ENCODE measurements at regions not wholly inside any gene's neighbourhood (a gene's known extent, or its start where the extent isn't known, plus 50 kb on each side); places are given as distances from the start of the nearest gene placed in this dataset.
"Not testable (repeated sequence)": the region's sequence is repeated elsewhere in the genome, so short reads cannot be mapped to it uniquely, and the experiment has no call there.

DNA sequence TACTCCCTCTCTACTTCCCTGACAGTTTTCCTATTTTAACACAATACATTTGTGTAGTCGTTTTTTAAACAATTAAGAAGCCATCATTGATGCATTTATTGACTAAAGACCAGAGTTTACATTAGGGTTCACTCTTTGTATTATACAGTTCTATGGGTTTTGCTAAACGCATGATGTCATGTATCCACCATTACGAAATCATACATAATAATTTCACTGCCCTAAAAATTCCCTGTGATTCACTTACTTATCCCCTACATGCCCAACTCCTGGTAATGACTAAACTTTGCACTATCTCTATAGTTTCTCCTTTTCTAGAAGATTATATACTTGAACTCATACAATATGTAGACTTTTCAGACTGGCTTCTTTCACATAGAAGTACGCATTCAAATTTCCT is 1016.5 kb upstream of the FOXG1 start:
- H3K27ac ChIP-seq (ENCODE audit: low read depth, low read length) = no peak overlapping the region
- H3K36me3 ChIP-seq (ENCODE audit: control insufficient read depth, low read length) = no peaks in the 10 kb centered on the region
- TF ChIP-seq EZH2phosphoT487 (IDR thresholded peaks at IDR 0.05; ENCODE audit: borderline replicate concordance, low read length) = no peak
- no peaks in the 10 kb centered on the region for H3K9me3 ChIP-seq (ENCODE audit: control insufficient read depth, insufficient read depth, low read length)
- H3K4me3 ChIP-seq (ENCODE audit: low read length) = no peak overlapping the region
- no peaks in the 10 kb centered on the region for H3F3A ChIP-seq (ENCODE audit: control insufficient read depth, insufficient read depth)
- no peak overlapping the region for H3K4me2 ChIP-seq (ENCODE audit: low read length)
- no peaks in the 10 kb centered on the region for H4K20me1 ChIP-seq (ENCODE audit: control insufficient read depth, insufficient read depth, low read depth, low read length)
- H3K9me2 ChIP-seq (replicated peaks; ENCODE audit: control insufficient read depth, low read length) = no peaks in the 10 kb centered on the region
- H3K79me2 ChIP-seq (ENCODE audit: control insufficient read depth, low read length) = no peaks in the 10 kb centered on the region
- H3K27me3 ChIP-seq (ENCODE audit: control insufficient read depth, low read length) = no peaks in the 10 kb centered on the region
- no peaks in the 10 kb centered on the region for H3K4me1 ChIP-seq (ENCODE audit: control insufficient read depth, low read length)

DNA sequence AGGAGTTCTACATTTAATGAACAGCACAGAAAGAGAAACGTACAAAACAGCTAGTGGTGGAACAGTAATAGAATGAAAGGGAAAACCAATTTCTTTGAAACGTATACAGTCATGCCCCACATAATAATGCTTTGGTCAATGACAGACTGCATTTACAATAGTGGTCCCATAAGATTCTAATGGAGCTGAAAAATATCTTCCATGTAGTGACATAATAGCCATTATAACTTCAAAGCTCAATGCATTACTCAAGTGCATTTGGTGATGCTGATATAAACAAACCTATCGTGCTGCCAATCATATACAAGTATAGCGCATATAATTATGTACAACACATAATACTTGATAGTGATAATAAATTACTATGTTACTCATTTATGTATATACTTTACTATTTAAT is 1008.9 kb upstream of the FOXG1 start:
- not testable (repeated sequence) for H3K27ac ChIP-seq (ENCODE audit: low read depth, low read length); H3K36me3 ChIP-seq (ENCODE audit: control insufficient read depth, low read length); H3K4me3 ChIP-seq (ENCODE audit: low read length); H3K27me3 ChIP-seq (ENCODE audit: control insufficient read depth, low read length); H3K79me2 ChIP-seq (ENCODE audit: control insufficient read depth, low read length); H3F3A ChIP-seq (ENCODE audit: control insufficient read depth, insufficient read depth); H4K20me1 ChIP-seq (ENCODE audit: control insufficient read depth, insufficient read depth, low read depth, low read length); H3K4me1 ChIP-seq (ENCODE audit: control insufficient read depth, low read length); H3K4me2 ChIP-seq (ENCODE audit: low read length); H3K9me2 ChIP-seq (replicated peaks; ENCODE audit: control insufficient read depth, low read length); H3K9me3 ChIP-seq (ENCODE audit: control insufficient read depth, insufficient read depth, low read length)

- not testable (repeated sequence) for H3K79me2 ChIP-seq (ENCODE audit: control insufficient read depth, low read length); H3F3A ChIP-seq (ENCODE audit: control insufficient read depth, insufficient read depth); H3K27me3 ChIP-seq (ENCODE audit: control insufficient read depth, low read length); H3K4me1 ChIP-seq (ENCODE audit: control insufficient read depth, low read length); H3K4me3 ChIP-seq (ENCODE audit: low read length); H3K9me3 ChIP-seq (ENCODE audit: control insufficient read depth, insufficient read depth, low read length); H4K20me1 ChIP-seq (ENCODE audit: control insufficient read depth, insufficient read depth, low read depth, low read length); H3K9me2 ChIP-seq (replicated peaks; ENCODE audit: control insufficient read depth, low read length); H3K4me2 ChIP-seq (ENCODE audit: low read length); H3K27ac ChIP-seq (ENCODE audit: low read depth, low read length); H3K36me3 ChIP-seq (ENCODE audit: control insufficient read depth, low read length)
Observed at GRCh38 chr14:27760367-27760766, 1006.2 kb upstream of the FOXG1 start.

- H3K36me3 ChIP-seq (ENCODE audit: control insufficient read depth, low read length); H3K79me2 ChIP-seq (ENCODE audit: control insufficient read depth, low read length); H3K4me3 ChIP-seq (ENCODE audit: low read length); H3K27ac ChIP-seq (ENCODE audit: low read depth, low read length); H3K4me1 ChIP-seq (ENCODE audit: control insufficient read depth, low read length); H4K20me1 ChIP-seq (ENCODE audit: control insufficient read depth, insufficient read depth, low read depth, low read length); H3K27me3 ChIP-seq (ENCODE audit: control insufficient read depth, low read length); H3K9me2 ChIP-seq (replicated peaks; ENCODE audit: control insufficient read depth, low read length); H3K9me3 ChIP-seq (ENCODE audit: control insufficient read depth, insufficient read depth, low read length); H3K4me2 ChIP-seq (ENCODE audit: low read length); H3F3A ChIP-seq (ENCODE audit: control insufficient read depth, insufficient read depth): not testable (repeated sequence)
Observed at GRCh38 chr14:27799066-27800028, 967.2 kb upstream of the FOXG1 start.

- not testable (repeated sequence) for H3K9me3 ChIP-seq (ENCODE audit: control insufficient read depth, insufficient read depth, low read length); H3K27ac ChIP-seq (ENCODE audit: low read depth, low read length); H3K4me1 ChIP-seq (ENCODE audit: control insufficient read depth, low read length); H3K4me3 ChIP-seq (ENCODE audit: low read length); H3K9me2 ChIP-seq (replicated peaks; ENCODE audit: control insufficient read depth, low read length); H3K4me2 ChIP-seq (ENCODE audit: low read length); H3F3A ChIP-seq (ENCODE audit: control insufficient read depth, insufficient read depth); H3K27me3 ChIP-seq (ENCODE audit: control insufficient read depth, low read length); H3K36me3 ChIP-seq (ENCODE audit: control insufficient read depth, low read length); H4K20me1 ChIP-seq (ENCODE audit: control insufficient read depth, insufficient read depth, low read depth, low read length); H3K79me2 ChIP-seq (ENCODE audit: control insufficient read depth, low read length)
Observed at GRCh38 chr14:27817746-27818430, 948.7 kb upstream of the FOXG1 start.

GRCh38 chr14:27826149-27826548 is 940.4 kb upstream of the FOXG1 start:
- H3K36me3 ChIP-seq (ENCODE audit: control insufficient read depth, low read length); H3K4me2 ChIP-seq (ENCODE audit: low read length); H3K27me3 ChIP-seq (ENCODE audit: control insufficient read depth, low read length); H3K9me2 ChIP-seq (replicated peaks; ENCODE audit: control insufficient read depth, low read length); H3K4me3 ChIP-seq (ENCODE audit: low read length); H4K20me1 ChIP-seq (ENCODE audit: control insufficient read depth, insufficient read depth, low read depth, low read length); H3K79me2 ChIP-seq (ENCODE audit: control insufficient read depth, low read length); H3K9me3 ChIP-seq (ENCODE audit: control insufficient read depth, insufficient read depth, low read length); H3F3A ChIP-seq (ENCODE audit: control insufficient read depth, insufficient read depth); H3K27ac ChIP-seq (ENCODE audit: low read depth, low read length); H3K4me1 ChIP-seq (ENCODE audit: control insufficient read depth, low read length): not testable (repeated sequence)

DNA sequence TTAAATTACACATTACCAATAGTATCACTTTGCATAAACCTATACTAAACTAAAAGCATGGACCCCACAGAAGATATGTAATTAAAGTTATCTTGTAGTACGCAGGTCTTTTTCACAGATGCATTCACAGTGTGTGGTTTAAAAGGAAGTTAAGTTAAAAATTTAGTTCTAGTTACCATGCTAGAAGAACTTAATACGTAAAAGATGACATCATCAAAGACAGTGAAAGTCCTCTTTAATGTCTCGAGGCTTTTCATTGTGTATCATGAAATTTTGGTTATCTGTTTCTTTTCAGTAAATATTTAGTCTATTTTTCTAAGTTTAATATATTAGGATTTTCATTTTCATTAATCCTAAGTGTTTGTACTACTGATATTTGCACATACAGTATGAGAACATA is 934.6 kb upstream of the FOXG1 start:
- H3K36me3 ChIP-seq (ENCODE audit: control insufficient read depth, low read length); H3K27ac ChIP-seq (ENCODE audit: low read depth, low read length); H3K4me2 ChIP-seq (ENCODE audit: low read length); H3K4me3 ChIP-seq (ENCODE audit: low read length); H4K20me1 ChIP-seq (ENCODE audit: control insufficient read depth, insufficient read depth, low read depth, low read length); H3F3A ChIP-seq (ENCODE audit: control insufficient read depth, insufficient read depth); H3K4me1 ChIP-seq (ENCODE audit: control insufficient read depth, low read length); H3K27me3 ChIP-seq (ENCODE audit: control insufficient read depth, low read length); H3K79me2 ChIP-seq (ENCODE audit: control insufficient read depth, low read length); H3K9me3 ChIP-seq (ENCODE audit: control insufficient read depth, insufficient read depth, low read length); H3K9me2 ChIP-seq (replicated peaks; ENCODE audit: control insufficient read depth, low read length): not testable (repeated sequence)

- H3K27ac ChIP-seq (ENCODE audit: low read depth, low read length); H3K9me2 ChIP-seq (replicated peaks; ENCODE audit: control insufficient read depth, low read length); H3K4me2 ChIP-seq (ENCODE audit: low read length); H3K27me3 ChIP-seq (ENCODE audit: control insufficient read depth, low read length); H3K4me1 ChIP-seq (ENCODE audit: control insufficient read depth, low read length); H3K9me3 ChIP-seq (ENCODE audit: control insufficient read depth, insufficient read depth, low read length); H3K4me3 ChIP-seq (ENCODE audit: low read length); H3F3A ChIP-seq (ENCODE audit: control insufficient read depth, insufficient read depth); H3K36me3 ChIP-seq (ENCODE audit: control insufficient read depth, low read length); H4K20me1 ChIP-seq (ENCODE audit: control insufficient read depth, insufficient read depth, low read depth, low read length); H3K79me2 ChIP-seq (ENCODE audit: control insufficient read depth, low read length): not testable (repeated sequence)
Observed at GRCh38 chr14:27833001-27833400, 933.6 kb upstream of the FOXG1 start.

Measured in DOHH2 (cell line).